A673 (cell line): ENCODE measurements at regions not wholly inside any gene's neighbourhood (a gene's known extent, or its start where the extent isn't known, plus 50 kb on each side); places are given as distances from the start of the nearest gene placed in this dataset.
"Not testable (repeated sequence)": the region's sequence is repeated elsewhere in the genome, so short reads cannot be mapped to it uniquely, and the experiment has no call there.

ENCODE experiments used
- BruUV-seq: library from RNA; stranded (reverse); fragments of 400-500 nt; replicated peaks from 2 replicates; lab custom pipeline; 2021; lab: Mats Ljungman, UMichigan
- CTCF ChIA-PET: fragments of 300-600 bp; sonication (Branson Sonifier 250); formaldehyde crosslinking; loops from one replicate; lab custom pipeline; 2022; ENCODE audit warnings: antibody characterized with exemption; lab: Charles Lee
- POLR2A ChIA-PET: fragments of 300-600 bp; sonication (Branson Sonifier 250); formaldehyde crosslinking; loops from one replicate; lab custom pipeline; 2022; ENCODE audit warnings: antibody characterized with exemption; ENCODE audit not compliant: low non-redundant PET; lab: Charles Lee
- DNase-seq: peaks from one replicate; pipeline ENCODE4 v3.0.0-alpha.2; 2015; ENCODE audit warnings: low spot score
- H3K27ac ChIP-seq: fragments of 200-600 bp; sonication (generic); 2 replicates; pipeline ENCODE4 v1.5.1; 2016; ENCODE audit warnings: mixed run types, low read depth, mild to moderate bottlenecking, mixed read lengths, antibody characterized with exemption, low read length; ENCODE audit not compliant: poor library complexity, severe bottlenecking
- H3K27me3 ChIP-seq: fragments of 200-600 bp; sonication (generic); replicated peaks from 2 replicates; pipeline ENCODE4 v1.6.1; 2017; ENCODE audit warnings: mixed run types, low read depth, mild to moderate bottlenecking, mixed read lengths, antibody characterized with exemption, low read length; ENCODE audit not compliant: insufficient read depth, poor library complexity
- H3K36me3 ChIP-seq: fragments of 200-600 bp; sonication (generic); 2 replicates; pipeline ENCODE4 v1.6.1; 2016; ENCODE audit warnings: mixed run types, mild to moderate bottlenecking, mixed read lengths, antibody characterized with exemption, low read length; ENCODE audit not compliant: insufficient read depth, poor library complexity, severe bottlenecking
- H3K4me1 ChIP-seq: fragments of 200-600 bp; sonication (generic); 2 replicates; pipeline ENCODE4 v1.6.1; 2017; ENCODE audit warnings: mixed run types, mild to moderate bottlenecking, mixed read lengths, antibody characterized with exemption, low read length; ENCODE audit not compliant: insufficient read depth, poor library complexity, severe bottlenecking
- H3K4me3 ChIP-seq: fragments of 200-600 bp; sonication (generic); 2 replicates; pipeline ENCODE4 v1.5.1; 2016; ENCODE audit warnings: low read depth, mixed run types, mild to moderate bottlenecking, mixed read lengths, low read length; ENCODE audit not compliant: poor library complexity, severe bottlenecking
- H3K9me3 ChIP-seq: fragments of 200-600 bp; sonication (generic); 2 replicates; pipeline ENCODE4 v1.6.1; 2016; ENCODE audit warnings: mixed run types, low read depth, mild to moderate bottlenecking, mixed read lengths, antibody characterized with exemption, low read length; ENCODE audit not compliant: poor library complexity, severe bottlenecking
- EZH2 ChIP-seq: fragments of 200-600 bp; sonication (generic); IDR thresholded peaks from 2 replicates; pipeline ENCODE4 v1.6.1; 2017; ENCODE audit warnings: borderline replicate concordance, low read depth, mild to moderate bottlenecking, mixed read lengths, antibody characterized with exemption, low read length; ENCODE audit not compliant: poor library complexity, severe bottlenecking
- intact Hi-C: fragments of 100-400 bp; cut with micrococcal nuclease; formaldehyde crosslinking; loops from one replicate; pipeline ENCODE4 v1.10.0; 2022; ENCODE audit not compliant: unreplicated experiment
- TF ChIP-seq, protein P1 (sequence below): fragments of 300-800, 200-600 bp; sonication (generic); conservative IDR thresholded peaks from 2 replicates; pipeline ENCODE4 v1.5.1; 2017; ENCODE audit warnings: low read depth, mild to moderate bottlenecking, antibody characterized with exemption, low read length, moderate library complexity, mixed read lengths

DNA sequence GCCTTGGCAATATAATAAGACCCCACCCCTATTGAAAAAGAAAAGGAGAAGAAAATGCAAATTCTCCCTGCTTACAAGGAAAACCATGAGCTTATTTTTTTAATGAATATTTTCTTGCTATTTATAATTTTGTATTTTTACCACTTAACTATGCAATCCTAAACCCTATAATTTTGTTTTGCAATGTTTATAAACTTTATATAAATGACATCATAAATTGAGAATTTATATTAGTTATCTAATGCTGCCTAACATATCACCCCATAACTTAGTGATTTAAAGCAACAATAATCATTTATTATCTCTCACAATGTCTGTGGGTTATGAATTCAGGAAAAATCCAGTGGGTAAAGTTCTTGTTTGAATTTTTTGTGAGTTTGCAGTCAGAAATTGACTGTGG is 369.1 kb downstream of the TAF11L14 start:
- no TSS peak for BruUV-seq
- CTCF ChIA-PET, result no interaction called here
- H3K36me3 ChIP-seq, result no peaks in the 10 kb centered on the region
- TF ChIP-seq, protein P1, sequence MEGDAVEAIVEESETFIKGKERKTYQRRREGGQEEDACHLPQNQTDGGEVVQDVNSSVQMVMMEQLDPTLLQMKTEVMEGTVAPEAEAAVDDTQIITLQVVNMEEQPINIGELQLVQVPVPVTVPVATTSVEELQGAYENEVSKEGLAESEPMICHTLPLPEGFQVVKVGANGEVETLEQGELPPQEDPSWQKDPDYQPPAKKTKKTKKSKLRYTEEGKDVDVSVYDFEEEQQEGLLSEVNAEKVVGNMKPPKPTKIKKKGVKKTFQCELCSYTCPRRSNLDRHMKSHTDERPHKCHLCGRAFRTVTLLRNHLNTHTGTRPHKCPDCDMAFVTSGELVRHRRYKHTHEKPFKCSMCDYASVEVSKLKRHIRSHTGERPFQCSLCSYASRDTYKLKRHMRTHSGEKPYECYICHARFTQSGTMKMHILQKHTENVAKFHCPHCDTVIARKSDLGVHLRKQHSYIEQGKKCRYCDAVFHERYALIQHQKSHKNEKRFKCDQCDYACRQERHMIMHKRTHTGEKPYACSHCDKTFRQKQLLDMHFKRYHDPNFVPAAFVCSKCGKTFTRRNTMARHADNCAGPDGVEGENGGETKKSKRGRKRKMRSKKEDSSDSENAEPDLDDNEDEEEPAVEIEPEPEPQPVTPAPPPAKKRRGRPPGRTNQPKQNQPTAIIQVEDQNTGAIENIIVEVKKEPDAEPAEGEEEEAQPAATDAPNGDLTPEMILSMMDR, result no peak
- no peak for TF ChIP-seq EZH2
- no peak for DNase-seq
- H3K27me3 ChIP-seq, result no peaks in the 10 kb centered on the region
- no peaks in the 10 kb centered on the region for H3K9me3 ChIP-seq
- intact Hi-C loops, result loop anchor here (10.0 kb wide), 1 partner anchor 789 kb away; the partner anchor contains the start of gene BASP1
- peaks cover 10% of the 10 kb centered on the region for H3K4me1 ChIP-seq
- no peak overlapping the region for H3K4me3 ChIP-seq
- H3K27ac ChIP-seq, result no peak overlapping the region
- POLR2A ChIA-PET, result interaction anchor here (0.5 kb wide), 1 partner anchor 1062 kb away, joined by 9 read pairs; no protein-coding TSS in a partner anchor

DNA sequence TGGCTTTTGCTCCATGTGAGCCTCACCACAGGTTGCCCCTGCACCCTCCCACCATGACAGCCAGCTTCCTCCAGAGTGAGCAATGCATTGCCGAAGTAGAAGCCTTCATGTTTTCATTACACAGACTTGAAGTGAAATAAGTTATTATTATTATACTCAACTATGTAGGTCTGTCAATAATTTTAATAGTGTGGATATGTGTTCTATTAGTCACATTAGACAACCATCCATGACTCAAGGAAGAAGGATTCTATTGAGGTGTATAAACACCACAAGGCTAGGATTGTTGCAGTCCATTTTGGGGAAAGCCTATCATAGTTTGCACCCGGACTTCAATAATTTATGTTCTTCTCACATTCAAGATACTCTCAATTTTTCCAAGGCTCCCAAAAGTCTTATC is 369.5 kb downstream of the TAF11L14 start:
- Histone ChIP-seq H3K4me3 (no peak overlapping the region), H3K4me1 (peaks cover 10% of the 10 kb centered on the region), H3K9me3 (no peaks in the 10 kb centered on the region), H3K36me3 (no peaks in the 10 kb centered on the region), H3K27me3 (no peaks in the 10 kb centered on the region), H3K27ac (no peak overlapping the region)
- BruUV-seq, result no TSS peak
- DNase-seq, result no peak
- TF ChIP-seq, protein P1, result no peak
- no peak for TF ChIP-seq EZH2
- intact Hi-C loops, result loop anchor here (10.0 kb wide), 1 partner anchor 789 kb away; the partner anchor contains the start of gene BASP1
- ChIA-PET CTCF (no interaction called here), POLR2A (interaction anchor here (0.5 kb wide), 1 partner anchor 1062 kb away, joined by 9 read pairs; no protein-coding TSS in a partner anchor)

DNA sequence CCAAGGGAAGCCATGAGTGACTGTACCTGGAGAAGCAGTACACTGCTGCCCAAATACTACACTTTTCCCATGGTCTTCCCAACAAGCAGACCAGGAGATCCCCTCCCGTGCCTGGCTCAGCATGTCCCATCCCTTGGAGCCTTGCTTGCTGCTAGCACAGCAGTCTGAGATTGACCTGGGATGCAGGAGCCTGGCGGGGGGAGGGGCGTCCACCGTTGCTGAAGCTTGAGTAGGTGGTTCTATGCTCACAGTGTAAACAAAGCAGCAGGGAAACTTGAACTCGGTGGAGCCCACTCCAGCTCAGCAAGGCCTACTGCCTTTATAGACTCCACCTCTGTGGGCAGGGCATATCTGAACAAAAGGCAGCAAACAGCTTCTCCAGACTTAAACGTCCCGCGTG is 372.0 kb downstream of the TAF11L14 start:
- POLR2A ChIA-PET, CTCF ChIA-PET, H3K27me3 ChIP-seq, BruUV-seq, H3K36me3 ChIP-seq, H3K4me3 ChIP-seq, DNase-seq, H3K27ac ChIP-seq, H3K9me3 ChIP-seq, H3K4me1 ChIP-seq: not testable (repeated sequence)
- intact Hi-C loops, result loop anchor here (10.0 kb wide), 1 partner anchor 791 kb away; the partner anchor contains the start of gene BASP1

DNA sequence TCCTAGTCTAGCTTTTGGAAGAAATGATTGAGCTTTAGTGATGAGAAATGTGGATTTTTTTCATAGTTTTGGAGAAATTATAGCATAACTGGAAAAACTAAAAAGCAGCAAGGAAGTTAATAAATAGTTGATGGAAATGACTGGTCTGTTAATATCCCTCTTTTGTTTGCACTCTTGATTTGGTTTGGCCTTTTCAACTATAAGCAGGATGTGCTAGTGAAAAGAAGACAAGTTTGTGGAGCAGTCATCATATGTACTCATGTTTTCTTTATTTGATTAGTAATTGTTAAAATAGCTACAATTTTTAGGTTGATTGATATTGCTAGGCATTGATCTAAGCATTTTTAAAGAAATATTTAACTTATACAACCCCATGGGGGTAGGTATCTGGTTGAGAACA is 374.7 kb downstream of the TAF11L14 start:
- intact Hi-C loops, result loop anchor here (10.0 kb wide), 1 partner anchor 794 kb away; the partner anchor contains the start of gene BASP1

More for the DNA sequence above, 374.7 kb downstream of the TAF11L14 start:
- no peak overlapping the region for H3K4me3 ChIP-seq
- no peaks in the 10 kb centered on the region for H3K36me3 ChIP-seq
- H3K4me1 ChIP-seq, result no peaks in the 10 kb centered on the region
- H3K27ac ChIP-seq, result no peak overlapping the region
- H3K27me3 ChIP-seq, result no peaks in the 10 kb centered on the region
- BruUV-seq, result no TSS peak
- TF ChIP-seq EZH2, result no peak
- TF ChIP-seq, protein P1, result no peak
- H3K9me3 ChIP-seq, result no peaks in the 10 kb centered on the region
- CTCF ChIA-PET, result no interaction called here
- POLR2A ChIA-PET, result no interaction called here
- DNase-seq, result no peak
